NCI-H1930 (cell line): ENCODE measurements at regions not wholly inside any gene's neighbourhood (a gene's known extent, or its start where the extent isn't known, plus 50 kb on each side); places are given as distances from the start of the nearest gene placed in this dataset.
"Not testable (repeated sequence)": the region's sequence is repeated elsewhere in the genome, so short reads cannot be mapped to it uniquely, and the experiment has no call there.

Source experiments
- DNase-seq, 2 experiments: peaks; one replicate each; lab custom pipeline; 2025; lab: John Stamatoyannopoulos, UW

DNA sequence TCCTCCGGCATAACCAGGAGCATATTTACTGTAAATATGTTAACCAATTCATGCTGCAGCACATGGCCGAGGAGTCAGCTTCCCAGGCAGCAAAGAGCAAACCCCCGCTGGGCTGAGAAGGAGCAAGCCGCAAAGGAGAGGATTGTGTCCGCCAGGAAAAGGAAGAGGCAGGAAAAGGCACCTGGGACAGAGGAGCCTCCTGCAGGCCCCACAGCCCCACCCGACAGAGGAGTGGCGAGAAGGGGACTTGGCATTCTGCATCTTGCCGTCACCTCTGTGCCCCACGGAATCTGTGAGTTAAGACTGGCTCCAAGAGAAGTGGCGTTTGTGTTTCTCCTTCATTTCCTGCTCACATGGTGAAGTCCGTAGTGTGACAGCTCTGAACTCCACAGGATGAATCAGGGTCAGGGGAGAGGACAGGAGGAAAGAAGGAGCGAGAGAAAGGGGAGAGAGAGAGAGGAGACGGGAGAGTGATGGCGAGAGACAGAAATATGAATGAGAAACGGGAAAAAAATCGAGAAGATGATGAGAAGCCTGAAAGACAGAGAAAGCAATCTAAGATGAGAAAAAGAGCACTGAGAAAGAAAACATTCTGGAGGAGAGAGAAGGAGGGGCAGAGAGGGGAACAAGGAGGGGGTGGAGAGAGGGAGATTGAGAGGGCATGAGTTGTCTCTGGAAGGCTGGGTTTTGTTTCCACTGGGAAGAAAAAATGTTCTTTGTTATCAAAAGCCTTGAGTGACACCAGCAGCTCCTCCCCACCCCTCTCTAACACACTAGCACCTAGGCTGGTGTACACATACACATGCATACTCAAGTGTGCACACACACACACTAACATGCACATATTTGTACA is 489.6 kb downstream of the MN1 start:
- no peak for DNase-seq

DNA sequence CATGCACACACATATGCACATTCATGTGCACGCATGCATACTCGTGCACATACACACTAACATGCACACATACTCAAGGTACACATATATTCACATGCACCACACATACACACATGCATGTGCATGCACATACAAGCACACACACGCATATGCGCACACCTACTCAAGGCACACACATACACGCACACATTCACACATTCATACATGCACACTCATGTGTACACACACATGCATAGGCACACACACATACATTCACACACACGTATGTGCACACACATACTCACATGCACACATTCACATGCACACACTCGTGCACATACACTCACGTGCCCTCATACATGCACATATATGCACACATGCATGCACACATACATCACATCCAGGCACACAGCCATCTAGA is 489.0 kb downstream of the MN1 start:
- no peak for DNase-seq

DNA sequence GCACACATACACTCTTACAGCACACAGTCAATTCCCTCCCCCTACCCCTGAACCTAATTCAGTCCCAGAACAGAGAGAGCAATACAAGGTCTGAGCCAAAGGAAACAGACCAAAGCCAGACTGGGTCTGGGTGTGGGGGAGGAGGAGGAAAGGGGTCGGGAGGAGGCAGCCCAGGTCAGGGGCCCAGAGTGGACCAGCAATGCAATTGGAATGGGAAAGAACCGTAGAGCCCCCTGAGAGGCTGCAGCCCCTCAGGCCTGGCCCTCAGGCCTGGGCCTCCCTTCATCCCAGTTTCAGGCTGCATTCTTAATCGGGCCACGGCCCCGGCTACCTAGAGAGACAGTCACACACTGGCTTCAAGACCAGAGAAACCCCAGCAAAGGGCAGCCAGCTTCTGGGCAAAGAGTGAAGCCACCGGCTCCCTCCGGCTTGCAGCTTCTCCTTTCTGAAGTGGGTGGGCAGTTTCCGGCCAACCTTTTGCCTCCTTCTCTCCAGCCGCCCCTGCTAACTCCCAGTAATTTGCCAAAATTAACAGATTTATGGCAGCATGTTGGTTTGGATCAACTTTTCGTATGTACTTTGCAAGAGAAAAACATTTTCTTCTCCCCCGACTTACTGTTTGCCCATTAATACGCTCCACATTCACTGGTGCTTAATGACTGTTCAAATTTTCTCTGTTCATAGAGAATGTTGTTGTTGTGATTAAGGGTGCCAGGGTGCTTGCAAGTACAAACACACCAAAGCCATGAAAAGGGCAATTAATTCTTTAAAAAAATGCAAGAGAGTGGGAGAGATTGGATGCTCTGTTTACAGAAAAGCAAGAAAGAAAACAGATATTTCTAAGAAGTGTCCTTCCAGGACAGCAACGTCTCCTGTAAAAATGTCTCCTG is 488.3 kb downstream of the MN1 start:
- DNase-seq = no peak

DNA sequence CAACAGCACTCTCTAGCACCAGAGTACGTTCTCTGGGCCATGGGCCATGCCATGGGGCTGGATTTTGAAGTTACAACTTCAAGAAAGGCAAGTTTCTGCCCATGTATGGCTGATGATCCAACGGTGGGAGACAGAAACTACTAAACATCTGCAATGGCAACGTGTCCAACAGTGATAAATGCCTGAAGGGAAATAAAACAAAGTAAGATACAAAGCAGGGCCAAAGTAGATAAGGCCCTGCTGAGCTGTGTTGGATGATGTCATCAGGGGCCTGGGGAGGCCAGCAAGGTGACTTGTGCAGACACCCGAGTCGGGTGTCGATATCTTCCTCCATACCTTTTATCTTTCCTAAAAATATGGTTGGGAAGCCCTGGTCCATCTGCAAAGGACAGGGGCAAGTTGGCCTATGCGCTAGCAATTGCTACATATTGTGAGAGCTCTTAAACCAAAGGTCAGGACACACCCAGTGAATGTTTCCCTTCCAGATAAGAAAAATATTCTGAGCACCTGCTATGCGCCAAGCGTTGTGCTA is 487.2 kb downstream of the MN1 start:
- DNase-seq = no peak

DNA sequence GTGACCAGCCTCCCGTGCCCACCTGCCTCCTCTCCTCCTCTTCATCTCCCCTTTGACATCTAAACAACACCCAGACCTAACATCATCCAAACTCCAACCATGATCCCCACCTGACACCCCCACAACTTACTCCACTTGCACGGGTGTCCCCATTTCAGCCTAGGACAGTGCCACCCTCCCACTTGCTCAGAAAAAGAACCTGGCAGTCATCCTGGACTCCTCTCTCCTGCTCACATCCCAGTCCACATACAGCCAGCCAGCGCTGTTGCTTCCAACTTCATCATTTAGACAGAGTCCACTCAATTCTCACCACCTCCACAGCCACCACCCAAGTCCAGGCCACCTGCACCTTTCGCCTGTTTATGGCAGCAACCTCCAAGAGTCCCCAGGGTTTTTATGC is 485.7 kb downstream of the MN1 start:
- DNase-seq = no peak

DNA sequence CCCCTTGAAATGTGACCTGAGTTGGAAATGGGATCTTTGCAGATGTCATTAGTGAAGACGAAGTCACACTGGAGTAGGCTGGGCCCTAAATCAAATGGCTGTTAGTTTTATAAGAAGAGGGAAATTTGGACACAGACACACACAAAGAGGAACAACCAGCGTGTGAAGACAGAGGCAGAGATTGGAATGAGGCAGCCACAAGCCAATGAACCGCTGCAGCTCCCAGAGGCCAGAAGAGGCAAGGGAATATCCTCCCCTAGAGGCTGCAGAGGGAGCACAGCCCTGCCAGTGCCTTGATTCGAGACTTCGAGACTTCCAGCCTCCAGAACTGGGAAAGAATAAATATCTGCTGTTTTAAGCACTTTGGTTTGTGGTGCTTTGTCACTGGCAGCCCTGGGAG is 484.5 kb downstream of the MN1 start:
- no peak for DNase-seq

DNA sequence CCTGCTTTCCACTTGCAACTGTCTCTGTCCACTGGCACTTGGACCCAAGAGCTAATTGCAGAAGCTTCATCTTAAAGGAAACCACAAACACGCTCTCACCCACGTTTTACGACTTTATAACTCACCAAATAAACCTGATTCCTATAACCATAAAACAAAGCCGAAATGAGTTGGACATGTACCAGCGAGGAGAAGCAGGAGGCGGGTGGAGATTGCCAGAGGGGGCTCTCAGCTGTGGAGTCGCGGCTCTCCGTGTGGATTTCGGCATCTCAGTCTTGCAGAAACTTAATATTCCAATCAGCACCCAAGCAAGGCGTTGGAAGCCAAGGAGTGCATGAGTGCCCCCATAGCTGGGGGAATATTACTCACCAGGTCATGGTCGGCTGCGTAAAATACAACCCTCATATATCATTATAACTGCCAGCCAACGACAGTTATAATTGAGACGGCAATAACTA is 483.6 kb downstream of the MN1 start:
- DNase-seq = no peak

DNA sequence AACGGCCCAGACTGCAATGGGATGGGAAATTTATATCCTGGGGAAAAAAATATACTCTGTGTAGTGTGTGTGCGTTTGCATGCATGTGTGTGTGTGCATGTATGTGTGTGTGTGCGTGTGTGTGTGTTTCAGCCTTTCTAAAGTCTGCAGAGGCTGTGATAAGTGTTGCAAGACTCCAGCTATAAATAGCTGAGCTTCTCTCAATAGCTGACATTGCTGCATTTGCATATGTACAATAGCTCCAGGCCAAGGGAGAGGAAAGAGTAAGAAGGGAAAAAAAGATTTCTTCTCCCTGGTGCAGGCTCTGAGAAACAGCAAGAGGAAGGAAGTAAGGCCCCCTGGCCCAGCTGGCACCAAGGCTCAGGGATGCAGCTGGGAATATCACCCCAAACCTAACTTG is 483.0 kb downstream of the MN1 start:
- no peak for DNase-seq

DNA sequence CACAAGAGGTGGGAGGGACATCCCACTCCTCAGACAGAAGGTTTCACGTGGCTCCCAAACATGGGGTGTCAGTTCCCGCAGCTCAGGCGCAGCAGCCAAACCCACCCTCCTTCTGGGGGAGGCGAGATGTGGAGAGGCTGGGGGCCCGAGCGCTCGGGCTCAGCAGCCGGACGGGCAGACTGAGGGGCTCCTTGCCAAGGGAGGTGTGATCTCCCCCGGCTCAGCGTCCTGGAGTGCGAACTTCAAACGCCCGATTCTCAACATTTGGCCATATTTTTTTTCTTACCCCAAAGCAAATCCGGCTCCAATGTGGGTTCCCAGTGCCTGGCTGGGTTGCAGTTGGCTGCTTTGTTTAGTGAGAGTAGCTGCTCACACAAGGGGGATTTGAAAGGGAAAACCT is 477.9 kb downstream of the MN1 start:
- DNase-seq = no peak

DNA sequence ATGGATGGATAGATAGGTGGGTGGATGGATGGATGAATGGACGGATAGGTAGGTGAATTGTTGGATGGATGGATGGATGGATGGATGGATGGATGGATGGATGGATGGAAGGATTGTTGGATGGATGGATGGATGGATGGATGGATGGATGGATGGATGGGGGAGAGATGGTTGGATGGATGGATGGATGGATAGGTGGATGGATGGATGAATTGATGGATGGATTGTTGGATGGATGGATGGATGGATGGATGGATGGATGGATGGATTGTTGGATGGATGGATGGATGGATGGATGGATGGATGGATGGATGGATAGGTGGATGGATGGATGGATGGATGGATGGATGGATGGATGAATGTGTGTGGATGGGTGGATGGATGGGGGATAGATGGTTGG is 476.6 kb downstream of the MN1 start:
- DNase-seq = not testable (repeated sequence)

DNA sequence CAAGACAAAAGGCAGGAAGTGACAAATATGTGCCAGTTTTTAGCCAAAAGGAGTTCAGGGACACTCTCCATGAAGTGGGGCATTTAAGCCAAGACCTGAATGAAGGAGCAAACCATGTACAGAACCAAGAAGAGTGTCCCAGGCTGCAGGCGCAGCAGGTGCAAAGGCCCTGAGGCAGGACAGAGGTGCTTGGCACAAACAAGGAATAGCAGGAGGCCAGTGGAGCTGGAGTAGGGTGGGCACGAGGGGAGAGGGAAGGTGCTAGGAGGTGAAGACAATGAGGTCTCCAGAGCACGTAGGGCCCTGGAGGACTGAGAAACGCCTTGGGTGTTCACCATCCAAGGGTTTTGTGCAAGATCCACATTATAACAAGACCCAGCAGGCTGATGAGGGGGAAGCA is 474.1 kb downstream of the MN1 start:
- DNase-seq = no peak

DNA sequence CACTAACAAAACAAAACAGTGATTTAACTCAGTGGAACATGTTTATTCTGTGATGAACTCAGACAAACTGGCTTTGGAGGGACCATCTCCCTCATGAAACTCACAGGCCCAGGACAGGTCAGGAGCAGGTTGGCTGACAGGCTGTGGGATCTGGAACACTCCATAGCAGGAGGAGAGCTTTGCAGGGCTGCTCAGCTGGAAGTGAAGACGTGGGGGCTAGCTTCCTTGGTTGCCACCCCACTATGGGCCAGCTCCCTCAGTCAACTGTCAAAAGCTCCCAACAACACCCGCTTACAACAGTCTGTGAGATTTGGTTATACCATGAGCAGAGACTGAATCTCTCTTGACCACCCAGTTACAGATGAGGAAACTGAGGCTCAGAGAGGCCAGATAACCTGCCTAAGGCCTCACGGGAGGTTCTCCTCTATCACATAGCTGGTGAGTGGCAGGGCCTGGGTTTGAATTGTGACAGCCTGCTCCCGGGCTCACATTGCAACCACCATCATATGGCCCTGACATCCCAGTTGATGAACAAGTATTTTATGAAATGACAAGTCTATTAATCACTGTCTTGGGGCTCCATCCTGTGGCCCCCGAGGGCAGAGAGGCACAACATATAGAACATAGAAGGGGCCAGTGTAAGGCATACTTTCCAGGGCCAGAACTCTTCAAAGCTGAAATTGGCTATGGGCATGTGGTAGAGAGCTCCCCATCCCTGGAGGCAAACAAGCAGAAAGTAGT is 473.4 kb downstream of the MN1 start:
- no peak for DNase-seq

DNA sequence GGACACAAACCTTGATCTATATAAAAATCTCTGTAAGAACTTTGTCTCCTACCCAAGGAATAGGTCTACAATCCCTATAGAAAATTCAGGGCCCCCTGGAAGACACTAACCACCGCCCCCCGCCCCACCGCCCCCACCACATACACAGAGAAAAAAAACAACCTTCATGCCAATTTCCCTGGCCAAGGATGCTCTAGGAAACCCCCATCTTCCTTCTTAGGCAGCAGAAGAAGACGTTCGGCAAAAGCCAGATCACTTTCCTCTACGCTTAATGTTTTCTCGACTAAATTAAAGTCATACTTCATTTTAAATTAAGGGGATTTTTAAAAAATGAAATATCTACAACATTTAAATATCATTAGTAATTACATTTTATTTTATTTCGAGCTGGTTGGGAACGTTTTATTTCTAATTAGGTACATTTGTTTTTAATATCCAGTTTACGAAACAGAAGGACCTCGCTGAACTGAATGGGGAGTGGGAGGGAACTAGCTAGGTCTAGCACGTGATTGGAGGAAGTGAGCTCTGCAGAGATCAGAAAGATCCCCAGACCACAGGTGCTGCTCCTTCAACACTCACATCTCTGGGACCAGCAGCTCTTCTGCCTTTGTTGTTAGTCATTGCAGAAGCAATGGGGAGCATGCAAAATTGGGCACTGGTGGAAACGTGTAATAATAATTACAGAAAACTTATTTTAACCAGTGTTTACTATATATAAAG is 472.3 kb downstream of the MN1 start:
- no peak for DNase-seq

DNA sequence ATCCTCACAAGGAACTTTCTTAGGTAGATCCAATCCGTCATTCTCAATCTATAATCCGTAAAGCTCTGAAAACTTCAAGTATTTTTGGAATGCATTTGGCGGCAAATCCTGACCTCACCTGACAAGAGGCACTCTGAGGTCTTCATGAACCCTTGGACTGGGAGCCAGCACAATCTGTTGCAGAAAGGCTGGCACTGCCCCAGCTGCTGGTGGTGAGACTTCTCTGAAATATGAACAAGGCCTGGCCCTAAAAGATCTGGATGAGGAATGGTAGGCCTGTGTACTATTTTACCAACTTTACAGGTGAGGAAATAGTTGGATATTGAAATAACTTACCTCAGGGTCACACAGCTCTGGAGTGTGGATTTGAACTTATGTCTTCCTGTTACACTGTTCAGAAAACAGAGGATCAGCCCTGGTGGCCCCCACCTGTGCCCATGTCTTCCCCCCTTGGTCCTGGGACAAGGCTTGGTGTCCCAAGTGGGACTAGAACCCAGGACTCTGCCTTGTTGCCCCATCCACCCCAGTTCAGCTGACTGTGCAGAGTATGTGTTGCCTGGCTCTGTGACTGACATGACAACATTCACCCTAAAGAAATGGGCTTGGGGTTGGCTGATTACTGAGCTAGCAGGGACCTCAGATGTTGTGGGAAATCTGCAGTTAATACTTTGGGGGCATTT is 471.4 kb downstream of the MN1 start:
- no peak for DNase-seq

DNA sequence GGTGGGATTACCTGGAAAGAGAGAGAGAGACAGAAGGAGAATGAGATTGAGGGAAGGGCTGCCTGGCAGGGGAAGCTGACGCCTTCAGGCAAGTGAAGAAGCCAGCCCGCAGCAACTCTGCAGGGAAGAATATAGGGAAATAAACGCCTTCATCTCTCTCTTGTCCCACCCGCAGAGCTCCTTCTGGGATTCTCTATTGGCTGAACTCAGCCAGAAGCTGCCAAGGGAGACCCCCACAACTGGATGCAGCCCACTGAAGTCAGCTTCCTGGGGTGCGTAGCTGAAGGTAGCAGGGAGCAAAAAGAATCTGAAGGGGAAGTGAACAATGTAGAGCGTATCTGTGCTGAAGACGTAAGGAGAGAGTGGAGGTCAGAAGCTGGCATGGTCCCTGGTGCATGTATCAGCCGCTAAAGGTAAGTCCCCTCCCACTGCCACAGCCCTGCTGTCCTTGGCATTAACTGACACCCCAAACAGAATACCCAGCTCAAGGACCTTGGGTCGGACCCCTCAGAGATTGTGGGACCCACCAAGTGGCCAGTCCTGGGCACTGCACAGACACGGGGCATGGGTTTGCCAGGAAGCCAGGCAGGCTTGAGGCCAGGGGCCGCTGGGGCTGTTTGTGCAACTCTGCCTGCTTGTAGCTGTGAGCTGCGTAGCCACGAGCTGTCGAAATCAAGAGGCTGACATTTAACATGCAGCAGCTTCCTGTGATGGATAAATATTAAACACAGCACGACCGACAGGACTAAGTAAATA is 469.9 kb downstream of the MN1 start:
- no peak for DNase-seq

DNA sequence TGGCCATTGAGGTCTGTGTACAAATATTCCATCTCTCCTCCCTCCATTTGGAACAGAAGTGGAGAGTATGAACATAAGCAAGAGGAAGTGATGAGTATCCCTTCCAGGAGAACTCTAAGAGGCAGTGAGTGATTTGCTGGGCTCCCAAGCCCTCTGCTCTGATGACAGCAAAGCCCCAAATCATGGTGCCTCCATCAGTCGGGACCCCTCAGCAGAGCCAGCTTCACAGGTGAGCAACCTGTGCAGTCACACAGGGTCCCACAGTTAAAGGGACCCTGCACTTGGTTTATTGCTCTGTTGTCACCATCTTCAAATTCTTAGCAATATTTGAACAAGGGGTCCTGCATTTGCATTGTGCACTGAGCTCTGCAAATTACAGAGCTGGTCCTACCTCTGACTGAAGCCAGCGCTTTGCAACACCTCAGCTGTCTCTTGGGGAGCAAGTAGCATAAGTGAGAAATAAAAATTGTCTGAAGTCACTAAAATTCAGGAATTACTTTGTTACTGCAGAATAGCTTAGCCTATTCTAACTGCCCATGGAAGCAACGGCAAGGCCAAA is 466.4 kb downstream of the MN1 start:
- no peak for DNase-seq

DNA sequence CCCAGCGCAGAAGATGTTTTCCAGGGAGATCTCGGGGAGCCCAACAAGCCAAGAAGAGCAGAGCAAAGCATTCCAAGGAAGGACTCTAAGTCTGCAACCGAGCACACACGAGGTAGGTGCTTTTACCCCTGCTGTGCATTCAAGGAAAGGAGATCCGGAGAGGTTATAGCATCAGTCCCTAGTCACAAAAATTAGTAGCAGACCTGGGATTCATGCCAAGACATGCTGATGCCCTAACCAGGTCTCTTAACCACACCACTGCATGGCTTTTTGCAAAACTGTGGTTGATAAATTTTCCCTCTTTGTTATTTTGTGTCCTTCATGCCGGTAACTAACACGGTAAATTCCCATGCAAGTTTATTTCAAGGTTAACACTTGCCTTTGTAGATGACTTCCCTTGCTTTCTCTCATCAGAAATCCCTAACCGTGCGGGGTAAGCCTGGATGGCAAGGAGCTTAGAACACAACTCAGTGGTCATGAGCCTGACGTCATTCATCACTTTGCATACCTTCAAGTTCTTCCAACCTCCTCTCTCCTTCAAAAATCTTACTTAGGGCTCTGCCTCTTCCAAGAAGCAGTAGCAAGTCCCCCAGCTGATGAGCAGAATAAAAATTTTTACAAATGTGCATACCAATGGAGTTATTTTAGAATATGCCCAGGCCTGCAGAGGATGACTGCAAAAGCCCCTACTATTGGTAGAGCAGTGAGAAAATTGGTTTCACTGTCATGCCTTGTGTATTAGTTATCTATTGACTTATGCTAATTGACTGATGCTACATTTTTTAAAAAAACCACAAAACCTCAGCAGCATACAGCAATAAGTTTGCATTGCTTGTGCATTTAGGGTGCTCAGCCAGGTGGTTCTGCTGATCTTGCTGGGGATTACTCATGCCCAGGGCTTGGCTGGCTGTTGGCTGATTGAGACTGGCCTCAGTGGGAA is 465.1 kb downstream of the MN1 start:
- DNase-seq = no peak

DNA sequence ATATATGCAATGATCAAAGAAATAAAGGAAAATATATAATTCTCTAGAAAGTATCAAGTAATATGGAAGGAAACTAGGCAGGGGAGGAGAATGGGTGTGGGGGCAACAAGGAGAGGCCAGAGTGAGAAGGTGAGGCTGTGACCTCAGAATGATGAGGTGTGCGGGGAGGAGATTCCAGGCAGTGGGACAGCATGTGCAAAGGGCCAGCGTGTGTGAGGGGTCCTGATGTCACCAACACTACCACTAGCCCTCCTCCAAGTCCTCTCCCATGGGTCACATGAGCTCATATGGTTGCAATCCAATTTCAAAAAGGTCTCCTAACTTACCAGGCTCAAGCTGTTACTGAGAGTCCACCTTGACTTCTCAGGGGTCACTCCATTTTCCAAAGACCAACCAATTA is 463.9 kb downstream of the MN1 start:
- DNase-seq = no peak

DNA sequence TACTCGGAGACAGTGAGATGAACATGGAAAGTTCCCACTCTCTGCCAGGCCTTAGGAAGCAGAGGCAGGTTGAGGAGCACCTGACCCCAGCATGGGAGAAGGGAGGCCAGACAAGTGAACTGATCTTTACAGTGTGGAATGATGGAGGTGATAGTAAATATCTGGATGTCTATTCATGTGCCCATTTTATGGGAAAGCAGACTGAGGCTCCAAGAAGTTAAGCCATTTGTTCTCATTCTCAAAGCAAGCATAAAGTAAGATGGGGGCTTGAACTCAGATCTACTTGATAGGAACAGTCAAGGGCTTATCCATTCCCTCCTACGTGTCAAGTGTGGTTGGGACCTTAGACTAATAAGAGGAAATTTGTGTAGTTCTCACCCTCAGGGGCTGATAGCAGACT is 461.5 kb downstream of the MN1 start:
- no peak for DNase-seq
